GM23338 (cell line): ENCODE measurements at regions not wholly inside any gene's neighbourhood (a gene's known extent, or its start where the extent isn't known, plus 50 kb on each side); places are given as distances from the start of the nearest gene placed in this dataset.
"Not testable (repeated sequence)": the region's sequence is repeated elsewhere in the genome, so short reads cannot be mapped to it uniquely, and the experiment has no call there.

Experiments used
- ATAC-seq: fragments of 200-7000 bp; cut with Tn5 transposase; 3 replicates; pipeline ENCODE4 v1.9.1; 2020
- DNase-seq: peaks from one replicate; pipeline ENCODE4 v3.0.0-alpha.2; 2015; ENCODE audit warnings: low spot score
- H2AFZ ChIP-seq: fragments of 200-600 bp; sonication (generic); 2 replicates; pipeline ENCODE4 v1.8.0; 2016; ENCODE audit warnings: antibody characterized with exemption, mild to moderate bottlenecking, moderate library complexity
- H3F3A ChIP-seq: fragments of 200-600 bp; sonication (generic); replicated peaks from 2 replicates; pipeline ENCODE4 v1.8.0; 2017; ENCODE audit warnings: antibody characterized with exemption, mixed run types, low read depth
- H3K27ac ChIP-seq: fragments of 200-600 bp; sonication (generic); 2 replicates; pipeline ENCODE4 v1.6.1; 2016; ENCODE audit warnings: low read depth
- H3K27me3 ChIP-seq: fragments of 200-600 bp; sonication (generic); 2 replicates; pipeline ENCODE4 v1.8.0; 2016; ENCODE audit warnings: mild to moderate bottlenecking, mixed run types, moderate library complexity; ENCODE audit not compliant: insufficient read depth
- H3K36me3 ChIP-seq: fragments of 200-600 bp; sonication (generic); 2 replicates; pipeline ENCODE4 v1.8.0; 2016; ENCODE audit warnings: mild to moderate bottlenecking; ENCODE audit not compliant: insufficient read depth
- H3K4me1 ChIP-seq: fragments of 200-600 bp; sonication (generic); 2 replicates; pipeline ENCODE4 v1.8.0; 2016; ENCODE audit warnings: mild to moderate bottlenecking, moderate library complexity; ENCODE audit not compliant: insufficient read depth
- H3K4me2 ChIP-seq: fragments of 200-600 bp; sonication (generic); 2 replicates; pipeline ENCODE4 v1.7.1; 2017; ENCODE audit warnings: mixed run types
- H3K4me3 ChIP-seq: fragments of 200-600 bp; sonication (generic); 2 replicates; pipeline ENCODE4 v1.6.1; 2016; ENCODE audit warnings: mixed run types
- H3K79me2 ChIP-seq: fragments of 200-600 bp; sonication (generic); replicated peaks from 2 replicates; pipeline ENCODE4 v1.8.0; 2017; ENCODE audit warnings: mild to moderate bottlenecking; ENCODE audit not compliant: insufficient read depth
- H3K9me2 ChIP-seq: fragments of 200-600 bp; sonication (generic); 2 replicates; pipeline ENCODE4 v1.8.0; 2017; ENCODE audit not compliant: insufficient read depth
- H4K20me1 ChIP-seq: fragments of 200-600 bp; sonication (generic); replicated peaks from 2 replicates; pipeline ENCODE4 v1.8.0; 2017; ENCODE audit warnings: mild to moderate bottlenecking; ENCODE audit not compliant: insufficient read depth
- H3K27ac Mint-ChIP-seq: 2 replicates; pipeline ENCODE4 v1.8.0; 2020; ENCODE audit warnings: inconsistent platforms, mild to moderate bottlenecking, moderate library complexity, mixed read lengths
- H3K27me3 Mint-ChIP-seq: 3 replicates; pipeline ENCODE4 v1.8.0; 2022; ENCODE audit warnings: low read depth, mild to moderate bottlenecking, moderate library complexity, mixed read lengths, inconsistent platforms; ENCODE audit not compliant: insufficient read depth, poor library complexity
- H3K36me3 Mint-ChIP-seq: 3 replicates; pipeline ENCODE4 v1.8.0; 2021; ENCODE audit warnings: low read depth, mild to moderate bottlenecking, inconsistent platforms, moderate library complexity, mixed read lengths
- H3K4me1 Mint-ChIP-seq: 3 replicates; pipeline ENCODE4 v1.8.0; 2020; ENCODE audit warnings: mild to moderate bottlenecking, inconsistent platforms, mixed read lengths
- H3K4me3 Mint-ChIP-seq: 3 replicates; pipeline ENCODE4 v1.8.0; 2021; ENCODE audit warnings: moderate library complexity, mild to moderate bottlenecking, inconsistent platforms, mixed read lengths
- H3K9me3 Mint-ChIP-seq: 3 replicates; pipeline ENCODE4 v1.8.0; 2020; ENCODE audit warnings: moderate library complexity, mild to moderate bottlenecking, inconsistent platforms, mixed read lengths
- CREB1 ChIP-seq: fragments of 250-450 bp; sonication (Bioruptor Pico); IDR thresholded peaks from 2 replicates; pipeline ENCODE4 v1.5.0; 2020; ENCODE audit warnings: low read depth, mild to moderate bottlenecking, moderate library complexity
- CTCF ChIP-seq, 2 experiments: fragments of 200-600 bp in 1 of 2; sonication (generic) in 1 of 2; conservative IDR thresholded peaks; 2 replicates each; pipeline versions ENCODE4 v1.5.1 to v1.6.1; 2016 to 2017; ENCODE audit warnings: antibody characterized with exemption in 2 of 2, low read depth in 2 of 2, mild to moderate bottlenecking in 2 of 2, moderate library complexity in 1 of 2
- ETS1 ChIP-seq: IDR thresholded peaks from 2 replicates; pipeline ENCODE4 v1.6.1; 2016; ENCODE audit warnings: antibody characterized with exemption
- EZH2 ChIP-seq: fragments of 200-600 bp; sonication (generic); IDR thresholded peaks from one replicate; pipeline ENCODE4 v1.8.0; 2017; ENCODE audit warnings: antibody characterized with exemption, mild to moderate bottlenecking, low read depth; ENCODE audit not compliant: unreplicated experiment
- EZH2phosphoT487 ChIP-seq: fragments of 200-600 bp; sonication (generic); IDR thresholded peaks from one replicate; pipeline ENCODE4 v1.8.1; 2018; ENCODE audit warnings: antibody characterized with exemption; ENCODE audit not compliant: unreplicated experiment
- NANOG ChIP-seq: IDR thresholded peaks from 2 replicates; pipeline ENCODE4 v1.6.1; 2016; ENCODE audit warnings: antibody characterized with exemption, borderline replicate concordance
- REST ChIP-seq: IDR thresholded peaks from one replicate; pipeline ENCODE4 v1.6.1; 2018; ENCODE audit warnings: antibody characterized with exemption; ENCODE audit not compliant: unreplicated experiment
- ZNF331 ChIP-seq: fragments of 250-450 bp; sonication (Bioruptor Pico); IDR thresholded peaks from 2 replicates; pipeline ENCODE4 v1.5.0; 2020; ENCODE audit warnings: low read depth, mild to moderate bottlenecking, moderate library complexity
- ZNF462 ChIP-seq: fragments of 250-450 bp; sonication (Bioruptor Pico); IDR thresholded peaks from 2 replicates; pipeline ENCODE4 v1.5.0; 2020; ENCODE audit warnings: mild to moderate bottlenecking, moderate library complexity

GRCh38 chr21:21898801-21899200 lies 900.6 kb downstream of the NCAM2 start:
- H3K4me3 ChIP-seq, result no peak overlapping the region
- H3F3A ChIP-seq, result no peaks in the 10 kb centered on the region
- H3K4me2 ChIP-seq, result no peak overlapping the region
- no peak for TF ChIP-seq ZNF331
- no peak for TF ChIP-seq EZH2
- TF ChIP-seq ETS1, result no peak
- TF ChIP-seq NANOG, result no peak
- no peak for TF ChIP-seq ZNF462 (CRISPR knock-in tag)
- no peak for TF ChIP-seq EZH2phosphoT487
- TF ChIP-seq REST, result no peak
- no peak for TF ChIP-seq CREB1 (CRISPR knock-in tag)
- no peak for TF ChIP-seq CTCF (conservative IDR thresholded peaks at IDR 0.05; ENCODE audit: low read depth in 2 of 2)
- no peaks in the 10 kb centered on the region for H3K79me2 ChIP-seq
- no peak overlapping the region for H3K4me3 Mint-ChIP-seq
- DNase-seq (no peak), ATAC-seq (no peak)
- no peaks in the 10 kb centered on the region for H3K27me3 Mint-ChIP-seq
- no peaks in the 10 kb centered on the region for H4K20me1 ChIP-seq
- H3K9me3 Mint-ChIP-seq, result peaks cover 10% of the 10 kb centered on the region; the same call in 2 of the 3 replicates
- H3K27me3 ChIP-seq, result no peaks in the 10 kb centered on the region
- H3K4me1 ChIP-seq, result no peaks in the 10 kb centered on the region
- no peak overlapping the region for H3K27ac ChIP-seq
- no peak overlapping the region for H3K27ac Mint-ChIP-seq
- no peak overlapping the region for H2AFZ ChIP-seq
- H3K36me3 Mint-ChIP-seq, result peaks cover 3% of the 10 kb centered on the region; the same call in 2 of the 3 replicates
- no peaks in the 10 kb centered on the region for H3K36me3 ChIP-seq
- H3K4me1 Mint-ChIP-seq, result peaks cover 3% of the 10 kb centered on the region; the same call in 1 of the 3 replicates
- H3K9me2 ChIP-seq, result no peaks in the 10 kb centered on the region

GRCh38 chr21:21902416-21902815 lies 904.2 kb downstream of the NCAM2 start:
- not testable (repeated sequence) for H3K27ac Mint-ChIP-seq, H3K4me2 ChIP-seq, H2AFZ ChIP-seq, H3K9me3 Mint-ChIP-seq, H3K9me2 ChIP-seq, H3K27ac ChIP-seq, H3K79me2 ChIP-seq, H3K36me3 Mint-ChIP-seq, H3K27me3 ChIP-seq, H3K4me1 ChIP-seq, H4K20me1 ChIP-seq, H3K4me3 Mint-ChIP-seq, H3K4me3 ChIP-seq, H3F3A ChIP-seq, H3K36me3 ChIP-seq, DNase-seq, H3K4me1 Mint-ChIP-seq, ATAC-seq, H3K27me3 Mint-ChIP-seq
